ENCODE measurements at regions not wholly inside any gene's neighbourhood (a gene's known extent, or its start where the extent isn't known, plus 50 kb on each side); places are given as distances from the start of the nearest gene placed in this dataset.

DNA sequence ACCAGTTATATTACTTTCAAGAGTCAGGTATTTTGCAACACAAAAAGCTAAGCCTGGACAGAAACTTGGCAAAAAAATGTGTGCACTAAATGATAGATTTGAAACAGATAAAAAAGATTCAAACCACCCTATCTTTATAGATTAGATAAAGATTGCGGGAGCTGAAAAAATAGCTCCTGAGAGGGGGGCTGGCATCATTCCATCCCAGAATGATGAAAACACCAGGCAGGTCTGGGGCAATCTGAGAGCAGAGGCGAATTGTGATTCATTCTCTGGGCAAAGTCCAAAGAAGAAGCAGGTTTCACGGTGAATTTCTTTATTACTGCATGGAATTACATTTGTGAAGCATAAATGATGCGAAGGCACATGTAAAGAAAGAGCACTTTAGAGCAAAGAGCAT is 168.5 kb upstream of the DMD start:
- TF ChIP-seq, protein P1, sequence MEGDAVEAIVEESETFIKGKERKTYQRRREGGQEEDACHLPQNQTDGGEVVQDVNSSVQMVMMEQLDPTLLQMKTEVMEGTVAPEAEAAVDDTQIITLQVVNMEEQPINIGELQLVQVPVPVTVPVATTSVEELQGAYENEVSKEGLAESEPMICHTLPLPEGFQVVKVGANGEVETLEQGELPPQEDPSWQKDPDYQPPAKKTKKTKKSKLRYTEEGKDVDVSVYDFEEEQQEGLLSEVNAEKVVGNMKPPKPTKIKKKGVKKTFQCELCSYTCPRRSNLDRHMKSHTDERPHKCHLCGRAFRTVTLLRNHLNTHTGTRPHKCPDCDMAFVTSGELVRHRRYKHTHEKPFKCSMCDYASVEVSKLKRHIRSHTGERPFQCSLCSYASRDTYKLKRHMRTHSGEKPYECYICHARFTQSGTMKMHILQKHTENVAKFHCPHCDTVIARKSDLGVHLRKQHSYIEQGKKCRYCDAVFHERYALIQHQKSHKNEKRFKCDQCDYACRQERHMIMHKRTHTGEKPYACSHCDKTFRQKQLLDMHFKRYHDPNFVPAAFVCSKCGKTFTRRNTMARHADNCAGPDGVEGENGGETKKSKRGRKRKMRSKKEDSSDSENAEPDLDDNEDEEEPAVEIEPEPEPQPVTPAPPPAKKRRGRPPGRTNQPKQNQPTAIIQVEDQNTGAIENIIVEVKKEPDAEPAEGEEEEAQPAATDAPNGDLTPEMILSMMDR (IDR thresholded peaks at IDR 0.05), result no peak
- TF ChIP-seq POLR2A (IDR thresholded peaks at IDR 0.05), result no peak
